Tibial nerve (tissue), 4 donors: ENCODE measurements at regions not wholly inside any gene's neighbourhood (a gene's known extent, or its start where the extent isn't known, plus 50 kb on each side); places are given as distances from the start of the nearest gene placed in this dataset.

Source experiments
- DNase-seq, 2 donors: peaks; one replicate each; pipeline ENCODE4 v3.0.0-alpha.2; 2019; ENCODE audit warnings: low spot score in 2 of 2
- H3K27ac ChIP-seq, 4 donors: fragments of 200-600 bp; sonication (generic) in 3 of 4; one replicate each; pipeline ENCODE4 v1.5.1; 2017 to 2019; ENCODE audit warnings: mild to moderate bottlenecking in 1 of 4
- H3K27me3 ChIP-seq, 2 donors: fragments of 200-600 bp; sonication (generic) in 1 of 2; one replicate each; pipeline versions ENCODE4 v1.5.1 to v1.6.0; 2017 to 2019
- H3K36me3 ChIP-seq, 3 donors: fragments of 200-600 bp; sonication (generic); one replicate each; pipeline ENCODE4 v1.5.1; 2018 to 2019
- H3K4me1 ChIP-seq, 4 donors: fragments of 200-600 bp; sonication (generic) in 3 of 4; one replicate each; pipeline ENCODE4 v1.5.1; 2017 to 2019
- H3K4me3 ChIP-seq, 4 donors: fragments of 200-600 bp; sonication (generic) in 3 of 4; one replicate each; pipeline ENCODE4 v1.5.1; 2017 to 2019; ENCODE audit warnings: mild to moderate bottlenecking in 1 of 4, moderate library complexity in 1 of 4
- H3K9me3 ChIP-seq, 4 donors: fragments of 200-600 bp; sonication (generic) in 3 of 4; one replicate each; pipeline ENCODE4 v1.5.1; 2017 to 2019
- EP300 ChIP-seq, 2 donors: sonication (generic); formaldehyde crosslinking; IDR thresholded peaks; one replicate each; pipeline ENCODE4 v1.6.1; 2017; ENCODE audit warnings: antibody characterized with exemption in 2 of 2, mild to moderate bottlenecking in 1 of 2
- POLR2A ChIP-seq, 2 donors: fragments of 450-650 bp; IDR thresholded peaks; one replicate each; pipeline ENCODE4 v1.6.1; 2017; ENCODE audit warnings: antibody characterized with exemption in 2 of 2, mild to moderate bottlenecking in 2 of 2, moderate library complexity in 2 of 2
- WGBS, 2 donors: methylation state at CpG; one replicate each; pipeline ENCODE4 v1.1.5; 2018; 5-methylcytosine and 5-hydroxymethylcytosine counted together
- TF ChIP-seq, protein P1 (sequence below), 5 experiments: fragments of 200-600 bp in 3 of 5; fragments of 450-650 bp in 2 of 5; sonication (generic) in 3 of 5; IDR thresholded peaks; one replicate each; pipeline ENCODE4 v1.5.1; 2016 to 2019; ENCODE audit warnings: antibody characterized with exemption in 5 of 5, mild to moderate bottlenecking in 3 of 5, moderate library complexity in 2 of 5

DNA sequence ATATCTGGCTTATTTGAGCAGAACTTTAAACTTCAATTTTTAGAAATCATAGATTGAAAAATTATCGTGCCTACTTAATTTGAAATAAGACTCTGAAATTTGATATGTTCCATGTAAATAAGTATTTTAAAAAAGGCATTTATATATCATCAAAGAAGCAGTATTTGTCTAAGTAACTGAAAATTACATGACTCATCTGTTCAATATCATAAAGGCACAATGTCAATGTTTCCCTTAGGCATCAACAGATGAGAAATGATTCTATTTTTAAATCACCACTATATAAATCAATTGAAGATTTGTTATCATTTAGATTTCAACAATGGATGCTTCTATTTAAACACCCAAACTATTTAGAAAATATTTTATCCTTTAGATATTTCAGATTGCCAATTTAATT, 142.9 kb upstream of the POU5F2 start:
- peaks cover 0 to 8% (median 0%) of the 10 kb centered on the region in 4 donors for H3K4me1 ChIP-seq
- no peak overlapping the region for H3K27ac ChIP-seq

DNA sequence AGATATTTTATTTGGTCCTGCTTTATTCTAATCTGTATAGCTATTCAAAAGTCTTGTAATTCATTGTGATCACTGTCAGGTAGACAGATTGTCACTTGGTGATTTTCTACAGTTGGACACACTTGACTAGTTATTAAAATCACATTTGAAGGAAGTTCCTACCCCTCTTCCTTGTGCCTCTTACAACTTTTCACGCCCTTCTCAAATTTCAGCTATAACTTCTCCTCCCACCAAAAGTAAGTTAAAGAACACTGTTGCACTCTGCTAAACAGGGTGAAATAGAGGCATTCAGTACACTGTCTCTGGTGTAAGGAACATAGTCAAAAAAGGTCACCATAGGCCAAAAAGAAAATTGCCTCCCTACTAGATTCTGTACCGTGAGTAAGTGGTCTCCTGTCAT, 142.1 kb upstream of the POU5F2 start:
- no peaks in the 10 kb centered on the region for H3K27me3 ChIP-seq
- no peak for DNase-seq
- H3K4me3 ChIP-seq, result no peak overlapping the region
- no peak overlapping the region for H3K27ac ChIP-seq
- peaks cover 0 to 8% (median 0%) of the 10 kb centered on the region in 4 donors for H3K4me1 ChIP-seq
- TF ChIP-seq EP300 (IDR thresholded peaks at IDR 0.05) (no peak), POLR2A (IDR thresholded peaks at IDR 0.05) (no peak)
- TF ChIP-seq, protein P1, sequence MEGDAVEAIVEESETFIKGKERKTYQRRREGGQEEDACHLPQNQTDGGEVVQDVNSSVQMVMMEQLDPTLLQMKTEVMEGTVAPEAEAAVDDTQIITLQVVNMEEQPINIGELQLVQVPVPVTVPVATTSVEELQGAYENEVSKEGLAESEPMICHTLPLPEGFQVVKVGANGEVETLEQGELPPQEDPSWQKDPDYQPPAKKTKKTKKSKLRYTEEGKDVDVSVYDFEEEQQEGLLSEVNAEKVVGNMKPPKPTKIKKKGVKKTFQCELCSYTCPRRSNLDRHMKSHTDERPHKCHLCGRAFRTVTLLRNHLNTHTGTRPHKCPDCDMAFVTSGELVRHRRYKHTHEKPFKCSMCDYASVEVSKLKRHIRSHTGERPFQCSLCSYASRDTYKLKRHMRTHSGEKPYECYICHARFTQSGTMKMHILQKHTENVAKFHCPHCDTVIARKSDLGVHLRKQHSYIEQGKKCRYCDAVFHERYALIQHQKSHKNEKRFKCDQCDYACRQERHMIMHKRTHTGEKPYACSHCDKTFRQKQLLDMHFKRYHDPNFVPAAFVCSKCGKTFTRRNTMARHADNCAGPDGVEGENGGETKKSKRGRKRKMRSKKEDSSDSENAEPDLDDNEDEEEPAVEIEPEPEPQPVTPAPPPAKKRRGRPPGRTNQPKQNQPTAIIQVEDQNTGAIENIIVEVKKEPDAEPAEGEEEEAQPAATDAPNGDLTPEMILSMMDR (IDR thresholded peaks at IDR 0.05), result no peak
- H3K9me3 ChIP-seq, result no peaks in the 10 kb centered on the region
- H3K36me3 ChIP-seq, result peaks cover 0 to 6% (median 0%) of the 10 kb centered on the region in 3 donors
- 55 to 69% methylated on average over 2 of the region's 2 CpGs for WGBS, 2 donors

More for the DNA sequence above, 142.9 kb upstream of the POU5F2 start:
- WGBS, 2 donors, result 97 to 100% methylated on average over 1 of the region's 1 CpG
- DNase-seq, result no peak
- Histone ChIP-seq H3K36me3 (peaks cover 0 to 6% (median 0%) of the 10 kb centered on the region in 3 donors), H3K27me3 (no peaks in the 10 kb centered on the region), H3K9me3 (no peaks in the 10 kb centered on the region), H3K4me3 (no peak overlapping the region)
- TF ChIP-seq EP300 (IDR thresholded peaks at IDR 0.05), result no peak
- TF ChIP-seq, protein P1 (IDR thresholded peaks at IDR 0.05), result no peak
- TF ChIP-seq POLR2A (IDR thresholded peaks at IDR 0.05), result no peak

DNA sequence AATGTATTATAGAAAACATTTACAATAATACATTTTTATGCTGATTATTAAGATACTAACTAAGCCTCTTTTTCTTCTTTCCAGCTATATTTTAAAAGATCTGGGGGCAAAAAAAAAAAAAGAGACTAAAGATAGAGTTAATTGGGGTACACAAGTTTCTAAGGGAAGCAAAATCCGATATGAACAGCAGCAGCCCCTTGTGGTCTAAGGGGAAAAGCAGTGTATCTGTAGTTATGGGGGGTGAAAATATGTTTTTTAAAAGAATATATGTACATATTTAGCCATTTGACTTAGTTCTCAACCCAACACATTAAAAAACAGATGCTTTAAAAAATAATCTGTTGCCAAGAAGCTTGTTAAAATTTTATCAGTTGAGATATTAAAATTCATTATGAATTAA, 134.3 kb upstream of the POU5F2 start:
- DNase-seq, result no peak
- peaks cover 0 to 2% (median 0%) of the 10 kb centered on the region in 3 donors for H3K36me3 ChIP-seq
- no peak overlapping the region for H3K27ac ChIP-seq
- H3K9me3 ChIP-seq, result no peaks in the 10 kb centered on the region
- 72 to 77% methylated on average over 1 of the region's 1 CpG for WGBS, 2 donors
- TF ChIP-seq EP300 (IDR thresholded peaks at IDR 0.05), result no peak
- TF ChIP-seq, protein P1 (IDR thresholded peaks at IDR 0.05), result no peak
- no peak for TF ChIP-seq POLR2A (IDR thresholded peaks at IDR 0.05)
- H3K4me1 ChIP-seq, result peaks cover 0 to 2% (median 0%) of the 10 kb centered on the region in 4 donors
- no peak overlapping the region for H3K4me3 ChIP-seq
- H3K27me3 ChIP-seq, result no peaks in the 10 kb centered on the region

DNA sequence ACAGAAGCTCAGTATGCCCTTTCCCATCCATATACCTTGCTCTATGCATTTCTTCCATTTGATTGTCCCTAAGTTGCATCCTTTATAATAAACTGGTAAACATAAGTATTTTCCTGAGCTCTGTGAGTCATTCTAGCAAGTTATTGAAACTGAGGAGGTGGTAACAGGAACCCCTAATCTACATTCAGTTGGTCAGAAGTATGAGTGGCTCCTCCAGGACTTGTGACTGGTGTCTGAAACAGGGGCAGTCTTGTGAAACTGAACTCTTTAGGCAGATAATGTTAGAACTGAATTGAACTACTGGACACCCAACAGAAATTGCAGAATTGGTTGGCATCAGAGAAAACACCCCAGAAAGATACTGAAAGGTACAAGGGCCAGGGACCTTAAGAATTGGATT, 133.1 kb upstream of the POU5F2 start:
- H3K27me3 ChIP-seq, result no peaks in the 10 kb centered on the region
- TF ChIP-seq EP300 (IDR thresholded peaks at IDR 0.05) (no peak), POLR2A (IDR thresholded peaks at IDR 0.05) (no peak)
- TF ChIP-seq, protein P1 (IDR thresholded peaks at IDR 0.05), result no peak

DNA sequence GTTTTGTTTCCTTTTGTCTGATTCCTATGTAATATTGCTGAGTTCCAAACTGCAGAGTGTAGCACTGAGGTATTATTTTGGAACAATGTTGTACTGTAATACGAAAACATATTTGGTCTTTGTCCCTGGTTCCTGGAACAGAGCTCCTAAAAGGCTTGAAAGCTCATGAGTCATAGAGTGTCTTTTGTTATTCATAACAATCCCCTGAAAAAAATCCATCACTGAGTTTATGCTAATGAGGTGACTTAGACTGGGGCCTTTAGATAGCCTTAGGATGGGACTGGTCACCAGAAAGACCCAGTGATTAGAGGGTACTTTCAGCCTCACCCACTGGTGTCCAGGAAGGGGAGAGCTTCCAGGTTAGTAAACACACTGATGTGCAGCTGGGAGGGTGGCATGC, 132.7 kb upstream of the POU5F2 start:
- 43 to 52% methylated on average over 1 of the region's 1 CpG for WGBS, 2 donors

More for the DNA sequence above, 133.1 kb upstream of the POU5F2 start:
- DNase-seq, result no peak
- Histone ChIP-seq H3K27ac (no peak overlapping the region), H3K36me3 (no peaks in the 10 kb centered on the region), H3K4me3 (no peak overlapping the region), H3K4me1 (peaks cover 0 to 2% (median 0%) of the 10 kb centered on the region in 4 donors), H3K9me3 (no peaks in the 10 kb centered on the region)

More for the DNA sequence above, 132.7 kb upstream of the POU5F2 start:
- no peaks in the 10 kb centered on the region for H3K36me3 ChIP-seq
- DNase-seq, result no peak
- H3K4me3 ChIP-seq, result no peak overlapping the region
- no peak for TF ChIP-seq POLR2A (IDR thresholded peaks at IDR 0.05)
- TF ChIP-seq, protein P1 (IDR thresholded peaks at IDR 0.05), result no peak
- TF ChIP-seq EP300 (IDR thresholded peaks at IDR 0.05), result no peak
- no peaks in the 10 kb centered on the region for H3K9me3 ChIP-seq
- peaks cover 0 to 2% (median 0%) of the 10 kb centered on the region in 4 donors for H3K4me1 ChIP-seq
- peak overlapping the region in 1 of 4 donors; percentile 61 for H3K27ac ChIP-seq
- H3K27me3 ChIP-seq, result no peaks in the 10 kb centered on the region
